K562 (cell line): ENCODE measurements at regions not wholly inside any gene's neighbourhood (a gene's known extent, or its start where the extent isn't known, plus 50 kb on each side); places are given as distances from the start of the nearest gene placed in this dataset.

ENCODE experiments used
- ATAC-seq: fragments of 200-7000 bp; cut with Tn5 transposase; 3 replicates; pipeline ENCODE4 v1.9.1; 2020; ENCODE audit warnings: moderate library complexity
- BruUV-seq: library from RNA; stranded (reverse); fragments of 400-500 nt; replicated peaks from 2 replicates; lab custom pipeline; 2021; lab: Mats Ljungman, UMichigan
- CTCF ChIA-PET: fragments of 300-600 bp; formaldehyde crosslinking; extraction: SDS; loops from one replicate; lab custom pipeline; 2021; ENCODE audit warnings: low intra/inter-chr PET ratio; lab: Yijun Ruan, JAX
- POLR2A ChIA-PET: fragments of 300-600, 350-650 bp; sonication (Branson Sonifier 250); formaldehyde crosslinking; extraction: SDS; loops from one replicate; lab custom pipeline; 2021; ENCODE audit warnings: antibody characterized with exemption, inconsistent platforms; lab: Yijun Ruan, JAX
- DNase-seq, 4 experiments: peaks; one replicate each; pipeline versions ENCODE4 v3.0.0 to v3.0.0-alpha.2; 2011 to 2018; ENCODE audit warnings: low spot score in 3 of 4, mixed read lengths in 3 of 4; ENCODE audit errors: extremely low read depth in 1 of 4
- FAIRE-seq: peaks from 2 replicates; lab custom pipeline; 2011; peaks lifted over from hg19 to GRCh38; lab: Jason Lieb, UNC
- H2AFZ ChIP-seq: 2 replicates; pipeline ENCODE4 v1.6.0; 2011; ENCODE audit warnings: low read depth, low read length, control low read depth, inconsistent platforms
- H3K27ac ChIP-seq: fragments of 200-600 bp; 3 replicates; pipeline ENCODE4 v1.8.0; 2011; ENCODE audit warnings: low read depth, mild to moderate bottlenecking, control low read depth, inconsistent platforms, low read length, moderate library complexity, mixed read lengths; ENCODE audit errors: extremely low read depth
- H3K27me3 ChIP-seq, 2 experiments: fragments of 300-600 bp in 1 of 2; 2 replicates in 1 of 2; 3 replicates in 1 of 2; pipeline versions ENCODE4 v1.6.0 to v1.8.0; 2011; ENCODE audit warnings: inconsistent platforms in 2 of 2, low read length in 2 of 2, mild to moderate bottlenecking in 1 of 2, mixed read lengths in 1 of 2, moderate library complexity in 1 of 2; ENCODE audit not compliant: control insufficient read depth in 2 of 2, insufficient read depth in 2 of 2
- H3K36me3 ChIP-seq: fragments of 300-600 bp; 3 replicates; pipeline ENCODE4 v1.8.0; 2011; ENCODE audit warnings: mild to moderate bottlenecking, low read length, inconsistent platforms; ENCODE audit not compliant: control insufficient read depth, insufficient read depth
- H3K4me1 ChIP-seq, 2 experiments: fragments of 200-600 bp in 1 of 2; replicated peaks in 1 of 2; 2 replicates in 1 of 2; 3 replicates in 1 of 2; pipeline versions ENCODE4 v1.5.1 to v1.8.0; 2011; ENCODE audit warnings: inconsistent platforms in 2 of 2, low read length in 2 of 2, mild to moderate bottlenecking in 1 of 2, mixed read lengths in 1 of 2, moderate library complexity in 1 of 2; ENCODE audit not compliant: control insufficient read depth in 2 of 2, insufficient read depth in 2 of 2
- H3K4me2 ChIP-seq: 2 replicates; pipeline ENCODE4 v1.6.1; 2011; ENCODE audit warnings: low read length, control low read depth, inconsistent platforms, mixed read lengths; ENCODE audit not compliant: insufficient read depth
- H3K4me3 ChIP-seq: fragments of 200-600 bp; sonication (generic), shearing (Covaris generic); 2 replicates; pipeline ENCODE4 v1.5.1; 2016; ENCODE audit warnings: control low read depth, inconsistent platforms
- H3K79me2 ChIP-seq: fragments of 200-600 bp; 3 replicates; pipeline ENCODE4 v1.8.0; 2011; ENCODE audit warnings: low read length, inconsistent platforms; ENCODE audit not compliant: control insufficient read depth, insufficient read depth
- H3K9ac ChIP-seq, 2 experiments: 2 replicates each; pipeline versions ENCODE4 v1.6.0 to v1.6.1; 2011; ENCODE audit warnings: low read depth in 2 of 2, low read length in 2 of 2, control low read depth in 1 of 2, inconsistent platforms in 1 of 2, mild to moderate bottlenecking in 1 of 2, mixed read lengths in 1 of 2; ENCODE audit not compliant: insufficient read depth in 1 of 2
- H3K9me1 ChIP-seq: one replicate; pipeline ENCODE4 v1.6.0; 2011; ENCODE audit warnings: inconsistent platforms, mild to moderate bottlenecking, low read length, moderate library complexity; ENCODE audit not compliant: control insufficient read depth, insufficient read depth
- H3K9me3 ChIP-seq: replicated peaks from 2 replicates; pipeline ENCODE4 v1.5.1; 2011; ENCODE audit warnings: low read depth, low read length, inconsistent platforms; ENCODE audit not compliant: control insufficient read depth, insufficient read depth
- H4K20me1 ChIP-seq: replicated peaks from 2 replicates; pipeline ENCODE4 v1.6.1; 2011; ENCODE audit warnings: low read length, inconsistent platforms, mixed read lengths; ENCODE audit not compliant: control insufficient read depth, insufficient read depth
- SMAD1 ChIP-seq: fragments of 150-350 bp; IDR thresholded peaks from 2 replicates; pipeline ENCODE4 v1.6.1; 2014; ENCODE audit warnings: low read length, low read depth; ENCODE audit not compliant: partially characterized antibody
- ZBTB33 ChIP-seq: sonication (generic); formaldehyde crosslinking; IDR thresholded peaks from 2 replicates; pipeline ENCODE4 v1.8.1; 2023; ENCODE audit warnings: mild to moderate bottlenecking, missing genetic modification reagents
- ZNF584 ChIP-seq: fragments of 200-800 bp; sonication (Bioruptor generic); IDR thresholded peaks from 2 replicates; pipeline ENCODE4 v1.6.1; 2016; ENCODE audit warnings: low read depth, mild to moderate bottlenecking, missing genetic modification characterization, missing compliant biosample characterization
- WGBS: fragments of 100-300 bp; shearing (Covaris generic); methylation state at CpG from one replicate; pipeline ENCODE4 v1.1.6; 2016; ENCODE audit warnings: low coverage, mixed read lengths; ENCODE audit not compliant: insufficient coverage; ENCODE audit errors: missing lambda C conversion rate; 5-methylcytosine and 5-hydroxymethylcytosine counted together
- in situ Hi-C: fragments of 300-500 bp; cut with MboI; formaldehyde crosslinking; loops from 4 replicates; pipeline ENCODE4 v1.15.0; 2018; ENCODE audit warnings: inconsistent platforms, mixed read lengths
- intact Hi-C: fragments of 100-400 bp; cut with micrococcal nuclease; formaldehyde crosslinking; loops from 2 replicates; pipeline ENCODE4 v1.14.2; 2022
- TF ChIP-seq, protein P1 (sequence below): sonication (generic); formaldehyde crosslinking; IDR thresholded peaks from 2 replicates; pipeline ENCODE4 v1.8.0; 2023; ENCODE audit warnings: missing genetic modification reagents, mild to moderate bottlenecking, borderline replicate concordance

GRCh38 chr12:89134213-89134770 lies 218.0 kb downstream of the DUSP6 start (continued):
- TF ChIP-seq, protein P1, sequence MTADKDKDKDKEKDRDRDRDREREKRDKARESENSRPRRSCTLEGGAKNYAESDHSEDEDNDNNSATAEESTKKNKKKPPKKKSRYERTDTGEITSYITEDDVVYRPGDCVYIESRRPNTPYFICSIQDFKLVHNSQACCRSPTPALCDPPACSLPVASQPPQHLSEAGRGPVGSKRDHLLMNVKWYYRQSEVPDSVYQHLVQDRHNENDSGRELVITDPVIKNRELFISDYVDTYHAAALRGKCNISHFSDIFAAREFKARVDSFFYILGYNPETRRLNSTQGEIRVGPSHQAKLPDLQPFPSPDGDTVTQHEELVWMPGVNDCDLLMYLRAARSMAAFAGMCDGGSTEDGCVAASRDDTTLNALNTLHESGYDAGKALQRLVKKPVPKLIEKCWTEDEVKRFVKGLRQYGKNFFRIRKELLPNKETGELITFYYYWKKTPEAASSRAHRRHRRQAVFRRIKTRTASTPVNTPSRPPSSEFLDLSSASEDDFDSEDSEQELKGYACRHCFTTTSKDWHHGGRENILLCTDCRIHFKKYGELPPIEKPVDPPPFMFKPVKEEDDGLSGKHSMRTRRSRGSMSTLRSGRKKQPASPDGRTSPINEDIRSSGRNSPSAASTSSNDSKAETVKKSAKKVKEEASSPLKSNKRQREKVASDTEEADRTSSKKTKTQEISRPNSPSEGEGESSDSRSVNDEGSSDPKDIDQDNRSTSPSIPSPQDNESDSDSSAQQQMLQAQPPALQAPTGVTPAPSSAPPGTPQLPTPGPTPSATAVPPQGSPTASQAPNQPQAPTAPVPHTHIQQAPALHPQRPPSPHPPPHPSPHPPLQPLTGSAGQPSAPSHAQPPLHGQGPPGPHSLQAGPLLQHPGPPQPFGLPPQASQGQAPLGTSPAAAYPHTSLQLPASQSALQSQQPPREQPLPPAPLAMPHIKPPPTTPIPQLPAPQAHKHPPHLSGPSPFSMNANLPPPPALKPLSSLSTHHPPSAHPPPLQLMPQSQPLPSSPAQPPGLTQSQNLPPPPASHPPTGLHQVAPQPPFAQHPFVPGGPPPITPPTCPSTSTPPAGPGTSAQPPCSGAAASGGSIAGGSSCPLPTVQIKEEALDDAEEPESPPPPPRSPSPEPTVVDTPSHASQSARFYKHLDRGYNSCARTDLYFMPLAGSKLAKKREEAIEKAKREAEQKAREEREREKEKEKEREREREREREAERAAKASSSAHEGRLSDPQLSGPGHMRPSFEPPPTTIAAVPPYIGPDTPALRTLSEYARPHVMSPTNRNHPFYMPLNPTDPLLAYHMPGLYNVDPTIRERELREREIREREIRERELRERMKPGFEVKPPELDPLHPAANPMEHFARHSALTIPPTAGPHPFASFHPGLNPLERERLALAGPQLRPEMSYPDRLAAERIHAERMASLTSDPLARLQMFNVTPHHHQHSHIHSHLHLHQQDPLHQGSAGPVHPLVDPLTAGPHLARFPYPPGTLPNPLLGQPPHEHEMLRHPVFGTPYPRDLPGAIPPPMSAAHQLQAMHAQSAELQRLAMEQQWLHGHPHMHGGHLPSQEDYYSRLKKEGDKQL (CRISPR knock-in tag) = no peak
- TF ChIP-seq, all 486 proteins: peak for 0

DNA sequence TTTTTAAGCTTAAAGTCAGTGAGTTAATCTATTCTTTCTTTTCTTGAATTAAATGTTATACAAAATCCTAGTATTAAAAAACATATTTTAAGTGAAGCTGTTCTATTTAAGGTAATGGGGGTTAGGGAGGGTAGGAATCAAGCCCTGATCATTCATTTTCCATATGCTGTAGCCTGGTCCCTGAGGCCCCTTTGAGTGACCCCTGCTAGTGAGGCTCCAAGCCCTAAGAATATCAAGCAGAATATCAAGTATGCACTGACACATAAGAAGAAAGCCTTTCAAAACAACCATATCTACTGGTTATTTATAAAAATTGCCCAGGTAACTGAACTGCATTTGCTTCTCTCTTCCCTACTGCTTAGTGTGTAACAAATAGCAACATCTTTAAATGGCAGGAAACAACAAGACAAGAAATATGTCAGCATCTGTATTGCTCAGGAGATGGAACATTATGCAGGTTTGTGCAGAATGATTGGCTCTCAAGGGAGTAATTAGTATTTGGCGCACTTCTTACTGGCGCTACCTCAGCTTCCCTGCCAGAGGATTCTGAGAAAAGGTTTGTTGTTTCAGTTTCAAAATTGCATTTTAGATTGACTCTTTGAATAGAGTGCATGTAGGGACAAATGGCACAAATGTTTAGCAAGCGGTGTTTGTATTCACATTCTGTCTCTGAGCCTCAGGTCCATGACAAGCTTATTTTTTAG lies 223.0 kb downstream of the DUSP6 start:
- 15% methylated on average over 3 of the region's 3 CpGs for WGBS
- in situ Hi-C loops = no loop called here
- ChIA-PET CTCF (no interaction called here), POLR2A (interaction anchor here (1.0 kb wide), 2 partner anchors 9 to 395 kb away, joined by 3 to 4 read pairs; no protein-coding TSS in a partner anchor)
- no peak overlapping the region for H3K9ac ChIP-seq
- H3K4me3 ChIP-seq = no peak overlapping the region
- H3K79me2 ChIP-seq = no peaks in the 10 kb centered on the region
- no peaks in the 10 kb centered on the region for H3K27me3 ChIP-seq
- no peaks in the 10 kb centered on the region for H3K36me3 ChIP-seq
- no peak overlapping the region for H3K27ac ChIP-seq
- no peak for DNase-seq
- TF ChIP-seq ZBTB33 = 0 out of 2 replicates have a peak, but pooled peaks have one; percentile 12
- no peak for TF ChIP-seq SMAD1
- no peak for TF ChIP-seq ZNF584 (CRISPR knock-in tag)
- TF ChIP-seq, all 486 proteins: peak for 1
- ATAC-seq = no peak
- Histone ChIP-seq H4K20me1 (no peaks in the 10 kb centered on the region), H2AFZ (no peak overlapping the region), H3K4me1 (no peaks in the 10 kb centered on the region), H3K9me3 (no peaks in the 10 kb centered on the region; the same call in 1 of the 2 replicates), H3K4me2 (no peak overlapping the region), H3K9me1 (no peaks in the 10 kb centered on the region)
- no TSS peak for BruUV-seq
- intact Hi-C loops = no loop called here
- no peak for FAIRE-seq
